Amygdala (tissue), 56 donors: ENCODE measurements at regions not wholly inside any gene's neighbourhood (a gene's known extent, or its start where the extent isn't known, plus 50 kb on each side); places are given as distances from the start of the nearest gene placed in this dataset.
"Not testable (repeated sequence)": the region's sequence is repeated elsewhere in the genome, so short reads cannot be mapped to it uniquely, and the experiment has no call there.

Experiments used
- DNase-seq, 56 donors: peaks; one replicate each; lab custom pipeline; 2025; lab: John Stamatoyannopoulos, UW

DNA sequence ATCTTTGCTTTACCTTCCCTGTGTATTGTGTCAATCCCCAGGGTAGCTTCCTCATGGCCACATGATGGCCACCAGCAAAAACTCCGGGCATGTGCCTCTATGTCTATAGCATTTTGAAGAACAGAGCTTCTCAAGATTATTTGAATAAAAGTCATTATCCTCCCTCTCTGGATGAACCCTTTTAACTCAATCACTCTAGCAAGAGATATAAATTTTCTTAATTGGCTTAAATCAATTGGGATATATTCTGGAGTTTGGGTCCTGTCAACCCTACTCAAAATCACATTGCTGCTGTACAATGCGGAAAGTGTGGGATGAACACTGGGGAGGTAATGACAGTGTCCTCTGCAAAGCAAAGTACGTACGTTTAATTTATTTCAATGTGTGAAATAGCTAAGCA lies 370.6 kb upstream of the LRRC3B start:
- DNase-seq = no peak

DNA sequence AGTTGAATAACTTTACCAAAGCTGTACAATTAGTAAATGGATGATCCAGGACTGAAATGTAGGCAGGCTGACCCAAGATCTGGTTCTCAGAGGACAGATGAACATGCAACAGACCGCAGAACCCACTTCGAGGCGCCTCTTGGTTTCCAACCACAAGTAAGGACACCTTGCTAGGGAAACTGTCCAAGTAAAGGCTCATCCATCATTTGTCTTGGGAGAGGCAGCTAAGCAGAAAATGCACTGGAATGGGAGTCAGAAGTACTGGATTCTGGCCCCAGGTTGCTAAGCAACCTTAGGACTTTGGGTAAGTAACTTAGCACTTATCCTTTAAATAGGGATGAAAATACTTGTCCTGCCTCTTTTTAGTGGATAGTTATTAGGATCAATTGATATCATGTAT lies 366.3 kb upstream of the LRRC3B start:
- DNase-seq = no peak

DNA sequence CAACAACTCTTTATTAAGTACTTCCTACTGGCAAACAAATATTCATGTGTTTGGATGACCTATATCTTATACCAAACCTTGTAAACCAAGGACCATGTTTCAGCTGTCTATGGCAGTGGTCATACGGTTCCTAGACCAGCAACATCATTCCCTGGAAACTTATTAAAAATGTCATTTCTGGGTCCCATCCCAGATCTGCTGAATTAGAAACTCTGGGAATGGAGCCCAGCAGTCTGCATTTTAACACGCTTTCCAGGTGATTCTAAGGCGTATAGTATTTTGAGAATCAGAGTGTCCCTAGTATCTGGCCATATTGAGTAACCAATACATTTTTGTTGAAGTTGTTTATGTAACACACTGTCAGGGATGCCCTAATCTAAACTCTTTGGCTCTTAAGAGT lies 363.4 kb upstream of the LRRC3B start:
- DNase-seq = no peak

DNA sequence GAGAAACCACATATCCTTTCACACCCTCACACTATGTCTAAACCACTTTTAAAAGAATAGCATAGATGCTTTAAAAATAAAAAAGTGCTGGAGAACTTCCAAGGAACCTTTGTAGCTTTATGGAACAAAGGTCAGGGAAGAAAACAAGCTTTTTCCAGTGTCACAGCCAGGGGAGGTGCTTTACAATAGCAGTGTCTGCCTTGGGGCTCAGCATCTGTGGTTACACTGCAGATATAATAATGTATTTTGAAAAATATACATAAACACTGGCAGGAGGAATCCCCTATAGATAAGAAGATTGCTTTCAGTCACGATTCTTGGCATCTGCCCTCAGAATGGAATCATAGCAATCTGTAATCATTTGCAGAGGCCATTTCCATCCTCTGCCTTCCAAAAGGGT lies 362.4 kb upstream of the LRRC3B start:
- no peak for DNase-seq

DNA sequence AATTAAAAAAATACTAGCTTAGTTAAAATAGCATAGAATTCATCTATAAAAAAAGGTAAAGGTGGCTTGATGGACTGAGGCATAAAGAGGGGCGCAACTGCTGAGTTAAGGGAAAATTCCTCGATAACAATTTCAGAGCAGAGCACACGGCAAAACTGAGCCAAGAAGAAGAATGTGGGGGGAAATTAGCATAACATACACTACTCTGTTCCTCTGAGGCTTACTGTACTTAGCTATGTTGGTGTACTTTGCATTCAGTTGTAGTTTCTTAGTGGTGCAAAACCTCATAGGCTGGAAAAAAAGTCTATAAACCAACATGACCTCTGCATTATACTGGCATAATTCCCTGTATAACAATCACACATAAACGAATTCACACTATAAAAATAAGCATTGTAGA lies 357.9 kb upstream of the LRRC3B start:
- no peak for DNase-seq

DNA sequence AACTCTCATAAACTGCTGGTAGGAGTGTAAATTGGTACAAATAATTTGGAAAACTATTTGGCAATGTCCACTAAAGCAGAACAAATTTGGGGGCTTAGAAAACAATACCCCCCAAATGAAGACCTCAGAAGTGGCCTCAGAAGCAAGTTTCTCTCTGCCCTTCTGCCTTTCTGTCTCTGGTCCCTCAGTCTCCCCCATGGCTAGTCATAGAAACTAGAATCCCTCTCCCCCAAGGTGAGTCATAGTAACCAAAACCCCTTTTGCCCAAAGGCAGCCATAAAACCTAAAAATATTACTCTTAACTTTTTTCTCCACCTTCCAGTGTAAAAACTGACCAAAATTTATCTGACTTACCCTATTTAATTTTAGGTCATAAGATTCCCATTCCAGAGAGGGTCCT lies 350.7 kb upstream of the LRRC3B start:
- no peak for DNase-seq

DNA sequence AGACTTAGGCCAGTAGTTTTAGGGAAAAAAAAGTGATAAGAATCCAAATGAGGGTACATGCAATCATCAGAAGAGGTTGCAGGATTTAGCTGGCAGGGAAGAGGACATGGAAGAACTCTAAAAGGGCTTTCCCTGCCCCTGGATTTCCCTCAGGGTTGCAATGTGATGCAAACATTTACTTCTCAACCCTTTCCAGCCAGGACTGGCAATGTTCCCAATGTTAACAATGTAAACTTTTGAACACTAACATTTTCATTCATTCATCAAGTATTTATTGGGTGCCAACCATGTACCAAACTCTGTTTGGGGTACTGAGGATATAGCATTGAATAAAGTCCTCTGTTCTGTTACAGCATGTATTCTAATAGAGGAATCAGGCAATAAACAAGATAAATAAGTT lies 349.4 kb upstream of the LRRC3B start:
- DNase-seq = no peak

DNA sequence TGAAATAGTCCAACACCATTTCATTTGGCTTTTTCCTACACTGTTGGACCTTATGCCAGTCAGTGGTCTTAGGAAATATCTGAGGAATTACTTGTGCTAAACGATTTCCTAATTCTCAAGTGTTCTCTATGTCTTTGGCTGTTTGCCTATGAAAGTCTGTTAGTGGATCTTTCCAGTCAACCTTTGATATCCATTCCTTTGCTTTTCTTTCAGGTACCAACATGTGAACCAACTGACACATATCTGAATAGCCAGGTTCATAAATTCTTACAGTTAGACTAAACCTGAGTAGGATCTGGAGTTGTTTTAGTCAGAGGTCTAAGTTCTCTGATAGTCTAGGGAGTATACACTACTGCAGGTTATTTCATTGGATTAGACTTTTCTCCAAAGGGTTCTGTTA lies 343.5 kb upstream of the LRRC3B start:
- no peak for DNase-seq

DNA sequence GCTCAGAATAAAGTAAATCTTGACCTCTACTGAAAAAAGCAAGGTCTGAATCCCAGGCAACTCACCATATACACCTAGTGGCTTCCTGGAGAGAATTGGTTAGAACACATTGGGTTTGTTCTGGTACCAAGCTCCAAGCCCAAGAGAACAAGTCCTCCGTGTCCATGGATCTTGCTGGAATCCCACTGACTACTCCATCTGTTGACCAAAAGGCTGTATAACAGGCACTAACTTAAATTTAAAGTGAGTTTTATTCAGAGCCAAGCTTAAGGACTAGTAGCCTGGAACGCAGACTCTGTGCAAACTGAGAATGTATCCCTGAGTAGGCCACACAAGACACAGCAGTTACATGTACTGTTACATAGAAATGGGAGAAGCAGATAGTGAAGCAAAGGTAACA lies 342.1 kb upstream of the LRRC3B start:
- DNase-seq = no peak

DNA sequence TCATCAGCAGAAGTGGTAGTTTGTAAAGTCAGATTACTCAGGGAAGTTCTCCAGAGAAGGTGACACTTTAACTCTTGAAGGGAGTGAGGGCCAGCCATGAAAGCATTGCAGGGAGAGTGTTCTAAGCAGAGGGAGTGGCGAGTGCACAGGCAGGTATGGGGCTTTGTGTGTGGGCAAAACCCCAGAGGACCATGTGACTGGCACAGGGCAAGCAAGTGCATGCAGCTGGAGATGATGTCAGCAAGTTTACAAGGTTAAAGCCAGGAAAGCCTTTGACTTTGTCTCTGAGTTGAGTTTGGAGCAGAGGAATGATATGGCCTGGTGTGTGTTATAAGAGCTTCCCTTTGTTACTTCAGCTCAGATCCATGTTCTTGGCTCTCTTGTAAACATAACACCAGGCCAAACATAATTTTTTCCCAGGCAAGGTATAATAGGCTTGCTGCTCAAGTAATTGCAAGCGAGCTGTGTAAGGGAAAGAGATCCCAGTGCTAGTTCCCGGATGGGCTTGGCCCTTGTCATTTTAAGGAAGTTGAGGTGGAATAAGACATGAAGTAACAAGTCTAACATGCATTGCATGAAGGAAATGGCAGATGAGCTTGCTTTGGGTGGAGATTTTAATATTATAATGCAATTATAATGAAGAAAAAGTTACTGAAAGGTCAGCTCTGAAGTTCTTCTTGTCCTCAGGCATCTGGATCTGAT lies 341.1 kb upstream of the LRRC3B start:
- no peak for DNase-seq

DNA sequence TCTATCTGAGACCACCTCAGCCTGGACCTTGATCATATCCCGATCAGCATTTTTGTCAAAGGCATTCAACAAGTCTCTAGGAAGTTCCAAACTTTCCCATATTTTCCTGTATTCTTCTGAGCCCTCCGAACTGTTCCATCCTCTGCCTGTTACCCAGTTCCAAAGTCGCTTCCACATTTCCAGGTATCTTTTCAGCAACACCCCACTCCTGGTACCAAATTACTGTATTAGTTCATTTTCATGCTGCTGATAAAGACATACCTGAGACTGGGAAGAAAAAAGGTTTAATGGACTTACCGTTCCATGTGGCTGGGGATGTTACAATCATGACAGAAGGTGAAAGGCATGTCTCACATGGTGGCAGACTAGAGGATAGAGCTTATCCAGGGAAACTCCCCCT lies 338.1 kb upstream of the LRRC3B start:
- DNase-seq = not testable (repeated sequence)

DNA sequence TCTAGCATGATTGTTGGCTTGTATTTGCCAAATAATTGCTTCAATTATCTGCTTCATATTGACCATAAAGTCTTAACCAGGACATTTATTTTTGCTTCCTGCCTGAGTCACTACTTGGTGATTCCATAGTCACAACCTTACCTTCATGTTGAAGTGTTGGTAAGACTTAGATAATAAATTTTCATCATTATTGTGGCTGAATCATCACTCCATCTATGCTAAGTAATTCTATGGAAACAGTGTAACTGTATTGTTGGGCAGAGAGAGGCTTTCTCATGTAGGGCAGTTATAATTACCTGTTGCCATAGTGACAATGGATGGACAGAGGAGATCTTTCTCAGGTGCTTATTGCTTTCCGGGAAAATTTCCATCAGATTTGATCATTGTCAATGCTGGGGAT lies 330.7 kb upstream of the LRRC3B start:
- DNase-seq = no peak

DNA sequence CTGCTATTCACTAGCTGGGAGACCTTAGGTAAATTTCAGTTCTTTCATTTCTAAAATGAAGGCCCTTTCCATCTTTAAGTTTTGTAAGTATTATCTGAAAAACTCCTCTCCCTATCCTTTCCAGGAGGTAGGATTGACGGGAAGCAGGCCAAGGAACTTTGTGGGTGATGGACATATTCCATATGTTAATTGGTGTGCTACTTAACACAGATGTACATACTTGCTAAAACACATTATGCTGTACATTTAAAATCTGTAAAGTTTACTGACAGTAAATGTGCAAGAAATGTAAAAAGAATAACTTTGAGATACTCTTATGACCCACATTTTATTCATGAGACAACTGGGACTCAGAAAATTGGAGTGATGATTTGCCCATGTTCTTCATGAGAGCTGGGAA lies 329.8 kb upstream of the LRRC3B start:
- DNase-seq = no peak

DNA sequence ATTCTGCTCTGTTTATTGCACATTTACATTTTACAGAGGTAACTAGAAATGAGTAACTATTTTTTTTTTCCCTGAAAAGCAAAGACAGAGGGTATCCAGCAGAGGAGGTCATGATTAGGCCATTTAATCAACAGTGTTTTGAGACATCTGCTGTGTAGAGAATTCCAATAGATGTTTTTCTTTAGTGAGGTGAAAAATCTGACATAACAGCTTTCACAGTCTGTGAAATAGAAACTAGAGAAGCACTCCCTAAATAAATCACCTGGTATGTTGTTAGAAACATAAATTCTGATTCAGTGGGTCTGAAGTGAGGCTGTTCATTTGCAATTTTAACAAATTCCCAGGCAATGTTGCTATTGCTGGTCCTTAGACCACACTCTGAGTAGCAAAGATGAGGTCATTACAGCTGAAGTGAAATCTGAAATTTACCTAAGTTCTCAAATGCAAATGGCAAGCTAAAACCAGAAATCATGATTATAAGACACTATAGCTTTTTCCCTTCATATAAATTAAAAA lies 329.2 kb upstream of the LRRC3B start:
- no peak for DNase-seq

DNA sequence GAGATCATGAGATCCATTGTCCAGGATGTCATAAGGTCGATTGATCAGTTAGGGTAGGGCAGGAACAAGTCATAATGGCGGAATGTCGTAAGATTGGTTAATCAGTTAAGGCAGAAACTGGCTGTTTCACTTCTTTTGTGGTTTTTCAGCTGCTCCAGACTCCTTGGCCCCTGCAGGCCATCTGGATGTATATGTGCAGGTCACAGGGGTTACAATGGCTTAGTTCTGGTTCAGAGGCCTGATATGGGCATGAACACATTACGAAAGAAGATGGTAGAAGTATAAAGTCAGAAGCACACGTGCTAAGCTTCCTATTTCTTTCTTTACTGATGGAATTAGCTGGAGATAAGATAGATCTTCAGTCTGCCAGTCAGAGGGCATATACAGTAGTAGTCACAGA lies 315.4 kb upstream of the LRRC3B start:
- no peak for DNase-seq

DNA sequence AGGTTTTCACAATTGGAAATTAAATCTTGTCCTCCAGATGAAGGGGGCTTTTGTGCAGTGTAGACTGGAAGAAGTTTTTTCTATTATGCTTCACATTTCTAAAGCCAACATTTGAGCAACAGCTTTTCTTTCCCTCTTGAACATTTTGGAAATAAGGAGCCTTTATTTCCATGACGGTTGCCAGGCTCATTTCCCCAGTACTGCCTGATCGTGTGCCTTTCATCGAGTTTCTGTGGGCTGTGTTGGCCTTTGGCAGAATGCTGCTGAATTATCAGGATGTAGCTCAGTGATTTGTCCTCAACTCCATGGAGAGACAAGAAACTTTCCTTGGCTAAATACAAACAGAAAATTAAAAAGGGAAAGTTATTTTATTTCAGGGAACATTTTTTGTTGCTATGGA lies 314.8 kb upstream of the LRRC3B start:
- DNase-seq = peak in 20 of 56 donors; percentile 1 to 30 (median 10)

DNA sequence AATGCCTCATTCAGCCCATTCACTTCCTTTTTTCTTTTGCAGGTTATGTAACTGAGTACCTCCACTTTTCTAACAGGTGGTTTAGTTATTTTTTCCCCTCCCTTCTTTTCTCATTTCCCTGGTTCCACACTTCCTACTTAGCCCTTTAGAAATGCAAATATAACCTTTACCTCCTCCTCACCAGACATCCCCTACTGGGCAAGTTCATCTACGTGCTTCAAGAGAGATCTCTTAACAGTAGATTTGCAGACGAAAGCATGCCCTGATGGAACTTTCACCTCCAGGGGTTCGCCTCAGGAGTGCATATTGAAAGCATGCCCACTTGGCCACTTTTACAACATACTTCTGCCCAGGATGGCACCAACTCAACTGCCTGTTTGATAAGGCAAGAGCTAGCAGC lies 314.1 kb upstream of the LRRC3B start:
- no peak for DNase-seq

DNA sequence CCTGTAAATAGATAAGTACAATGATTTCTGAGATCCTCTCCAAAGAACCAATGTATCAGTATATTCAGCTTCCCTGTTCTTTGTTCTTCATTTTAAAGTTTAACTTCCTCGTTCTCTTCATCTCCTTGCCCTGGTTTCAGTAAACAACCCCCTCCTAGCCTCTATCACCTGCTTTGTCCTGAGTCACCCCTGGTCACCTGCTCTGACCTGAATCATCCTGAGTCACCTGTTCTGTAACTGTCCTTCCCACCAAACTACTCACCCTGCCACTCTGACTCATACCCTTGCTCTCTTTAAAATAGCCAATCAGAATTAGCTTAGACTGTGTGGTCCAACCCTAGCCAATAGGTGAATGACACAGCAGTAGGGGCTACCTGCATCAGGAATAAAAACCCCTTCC lies 313.0 kb upstream of the LRRC3B start:
- DNase-seq = not testable (repeated sequence)

DNA sequence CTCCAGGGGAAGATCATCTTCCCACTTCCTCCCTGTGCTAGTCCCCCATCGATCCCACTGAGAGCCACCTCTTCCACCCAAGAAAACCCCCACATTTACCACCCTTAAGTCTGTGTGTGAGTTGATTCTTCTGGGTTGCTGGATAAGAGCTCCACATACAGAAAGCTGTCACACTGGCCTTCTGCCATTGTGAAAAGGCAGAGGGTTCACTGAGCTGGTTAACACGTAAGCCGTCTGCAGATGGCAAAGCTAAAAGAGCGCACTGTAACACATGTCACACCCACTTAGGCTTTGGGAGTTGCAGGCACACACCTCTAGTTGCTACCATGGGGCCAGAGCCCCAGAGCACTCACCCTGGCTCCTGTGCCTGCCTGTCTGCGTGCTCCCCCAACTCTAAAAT lies 309.8 kb upstream of the LRRC3B start:
- peak in 1 of 56 donors; percentile 4 for DNase-seq

DNA sequence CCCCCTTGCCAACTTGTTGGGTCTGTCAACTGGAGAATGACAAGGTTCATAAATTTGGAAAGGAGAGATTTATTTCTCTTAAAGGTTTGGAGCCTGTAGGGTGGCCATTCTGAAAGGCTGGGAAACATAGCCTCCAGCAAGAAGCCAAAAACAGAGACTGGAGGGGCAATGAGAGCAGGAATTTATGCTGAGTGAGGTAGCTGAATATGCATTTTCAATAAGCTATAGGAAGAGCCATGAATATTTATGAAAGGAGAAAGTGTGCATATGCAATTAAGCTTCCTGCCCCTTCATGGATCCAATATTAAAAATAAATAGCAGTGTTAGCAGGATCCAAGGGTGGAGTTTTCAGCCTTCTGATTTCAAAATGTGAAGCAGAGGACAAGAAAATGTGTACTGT lies 306.1 kb upstream of the LRRC3B start:
- no peak for DNase-seq

DNA sequence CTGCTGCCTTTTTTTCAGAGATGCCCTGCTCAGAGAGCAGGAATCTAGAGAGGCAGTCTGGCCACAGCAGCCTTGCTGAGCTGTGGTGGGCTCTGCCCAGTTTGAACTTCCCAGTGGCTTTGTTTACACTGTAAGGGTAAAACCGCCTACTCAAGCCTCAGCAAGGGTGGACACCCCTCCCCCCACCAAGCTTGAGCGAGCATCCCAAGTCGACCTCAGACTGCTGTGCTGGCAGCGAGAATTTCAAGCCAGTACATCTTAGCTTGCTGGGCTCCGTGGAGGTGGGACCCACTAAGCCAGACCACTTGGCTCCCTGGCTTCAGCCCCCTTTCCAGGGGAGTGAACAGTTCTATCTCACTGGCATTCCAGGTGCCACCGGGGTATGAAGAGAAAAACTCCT lies 298.8 kb upstream of the LRRC3B start:
- DNase-seq = not testable (repeated sequence)

DNA sequence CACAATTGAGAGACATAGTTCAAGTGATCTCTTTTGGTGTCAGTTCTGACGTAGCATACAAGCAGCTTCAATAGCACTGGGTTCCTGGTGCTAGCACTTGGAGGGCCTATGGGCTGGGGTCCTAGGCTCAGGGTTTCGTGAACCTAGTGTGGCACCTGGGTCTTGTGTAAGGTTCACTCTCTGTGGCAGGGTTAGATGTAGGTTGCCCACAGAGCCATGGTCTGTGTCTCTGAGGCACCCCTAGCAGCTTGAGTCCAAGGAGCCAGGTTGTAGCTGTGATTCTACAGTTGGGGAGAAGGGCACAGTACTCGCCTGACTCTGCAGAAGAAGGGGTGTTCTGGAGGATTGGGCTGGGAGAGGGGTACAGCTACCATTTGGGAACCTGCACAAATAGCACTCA lies 282.6 kb upstream of the LRRC3B start:
- DNase-seq = no peak

DNA sequence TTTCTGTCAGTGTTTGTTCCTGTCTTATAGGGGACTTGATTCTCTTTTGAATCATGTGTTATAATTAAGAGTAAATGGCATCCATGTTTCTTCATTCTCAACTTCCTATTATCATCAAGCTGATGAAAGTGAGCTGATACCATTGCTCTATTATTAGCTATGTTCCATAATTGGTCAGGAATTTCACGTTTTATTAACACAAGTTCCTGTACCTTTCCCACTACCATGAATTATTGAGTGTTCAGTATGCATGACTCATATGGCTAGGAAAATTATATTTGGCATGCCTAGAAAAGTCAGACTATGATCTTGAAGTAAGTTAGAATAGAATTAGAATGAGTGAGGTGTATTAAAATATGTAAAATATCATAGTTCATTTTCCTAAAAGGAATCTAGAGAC lies 278.9 kb upstream of the LRRC3B start:
- DNase-seq = no peak
